ENCODE measurements at regions not wholly inside any gene's neighbourhood (a gene's known extent, or its start where the extent isn't known, plus 50 kb on each side); places are given as distances from the start of the nearest gene placed in this dataset.

GRCh38 chr2:129711816-129712675, 267.4 kb upstream of the RAB6C start:
- DNase-seq, result no peak

DNA sequence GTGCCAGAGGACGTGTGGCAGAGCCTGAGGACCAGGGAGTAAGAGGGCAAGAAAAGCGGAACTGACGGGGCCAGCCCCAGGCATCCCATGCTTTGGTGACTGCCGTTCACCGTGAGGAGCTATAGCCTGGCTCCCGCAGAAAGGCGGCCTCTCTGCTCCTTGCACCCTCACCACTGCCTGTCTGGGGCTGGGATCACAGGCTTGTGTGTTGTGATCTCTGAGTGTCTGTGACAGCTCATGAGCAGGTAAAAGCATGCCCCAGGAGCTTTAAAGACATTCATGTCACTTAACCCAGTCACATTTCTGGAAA, 266.8 kb upstream of the RAB6C start:
- DNase-seq, result no peak

GRCh38 chr2:129713337-129713736, 266.1 kb upstream of the RAB6C start:
- no peak for DNase-seq

DNA sequence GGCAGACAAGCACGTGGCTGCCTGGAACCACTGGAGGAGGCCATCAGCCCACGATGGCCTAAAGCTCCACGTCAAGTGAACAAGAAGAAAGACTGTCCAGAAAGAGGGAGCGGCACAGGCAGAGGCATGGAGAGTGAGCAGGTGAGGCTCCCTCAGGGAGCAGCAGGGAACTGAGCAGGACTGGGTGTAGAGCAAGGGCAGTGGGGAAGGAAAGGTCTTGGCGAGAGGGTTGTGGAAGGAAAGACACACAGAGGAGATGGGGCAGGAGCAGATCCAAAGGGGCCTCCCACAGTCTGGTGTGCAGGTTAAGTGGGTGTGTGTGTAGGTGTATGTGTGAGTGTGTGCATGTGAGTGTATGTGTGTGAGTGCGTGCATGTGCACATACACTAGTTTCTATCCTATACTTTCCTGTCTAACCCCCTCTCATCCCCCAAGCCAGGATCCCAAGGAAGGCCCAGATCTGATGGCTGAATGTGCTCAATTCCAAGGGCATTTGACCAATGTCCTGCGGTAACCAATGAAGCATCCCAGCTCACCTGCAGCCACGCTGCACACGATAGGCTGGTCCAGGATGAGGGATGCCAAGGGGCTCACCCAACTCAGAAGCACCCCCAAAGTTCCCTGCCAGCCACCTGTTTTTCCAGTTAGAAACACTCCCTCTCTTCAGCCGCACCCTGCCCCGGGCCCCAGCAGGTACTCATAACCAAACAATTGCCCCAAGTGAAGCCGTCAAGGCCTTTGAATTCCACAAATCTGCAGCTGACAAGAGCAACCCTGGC, 262.5 kb upstream of the RAB6C start:
- DNase-seq, result no peak

- DNase-seq, result no peak
Observed at GRCh38 chr2:129717560-129718130, 261.8 kb upstream of the RAB6C start.

GRCh38 chr2:129719335-129719734, 260.1 kb upstream of the RAB6C start:
- no peak for DNase-seq

GRCh38 chr2:129720360-129720759, 259.1 kb upstream of the RAB6C start:
- DNase-seq, result no peak

- DNase-seq, result no peak
Observed at GRCh38 chr2:129720761-129721160, 258.7 kb upstream of the RAB6C start.

DNA sequence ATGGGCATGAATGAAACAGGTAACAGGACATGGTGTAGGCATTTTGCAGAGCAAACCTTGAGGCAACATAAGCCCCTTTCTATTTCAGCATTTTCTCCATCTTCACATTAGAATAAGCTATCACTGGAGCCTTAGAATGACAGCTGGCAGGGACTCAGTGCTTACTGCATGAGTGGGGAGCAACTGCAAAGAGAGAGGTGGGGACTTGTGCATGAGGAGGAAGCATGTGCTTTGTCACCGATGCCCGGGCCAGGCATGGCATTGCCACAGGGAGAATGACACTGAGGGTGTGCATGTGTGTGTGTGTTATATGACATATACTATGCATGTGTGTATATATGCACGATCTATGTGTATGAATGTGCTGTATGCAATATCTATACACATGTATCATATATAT, 258.2 kb upstream of the RAB6C start:
- DNase-seq, result no peak

- DNase-seq, result no peak
Observed at GRCh38 chr2:129721846-129722245, 257.6 kb upstream of the RAB6C start.

DNA sequence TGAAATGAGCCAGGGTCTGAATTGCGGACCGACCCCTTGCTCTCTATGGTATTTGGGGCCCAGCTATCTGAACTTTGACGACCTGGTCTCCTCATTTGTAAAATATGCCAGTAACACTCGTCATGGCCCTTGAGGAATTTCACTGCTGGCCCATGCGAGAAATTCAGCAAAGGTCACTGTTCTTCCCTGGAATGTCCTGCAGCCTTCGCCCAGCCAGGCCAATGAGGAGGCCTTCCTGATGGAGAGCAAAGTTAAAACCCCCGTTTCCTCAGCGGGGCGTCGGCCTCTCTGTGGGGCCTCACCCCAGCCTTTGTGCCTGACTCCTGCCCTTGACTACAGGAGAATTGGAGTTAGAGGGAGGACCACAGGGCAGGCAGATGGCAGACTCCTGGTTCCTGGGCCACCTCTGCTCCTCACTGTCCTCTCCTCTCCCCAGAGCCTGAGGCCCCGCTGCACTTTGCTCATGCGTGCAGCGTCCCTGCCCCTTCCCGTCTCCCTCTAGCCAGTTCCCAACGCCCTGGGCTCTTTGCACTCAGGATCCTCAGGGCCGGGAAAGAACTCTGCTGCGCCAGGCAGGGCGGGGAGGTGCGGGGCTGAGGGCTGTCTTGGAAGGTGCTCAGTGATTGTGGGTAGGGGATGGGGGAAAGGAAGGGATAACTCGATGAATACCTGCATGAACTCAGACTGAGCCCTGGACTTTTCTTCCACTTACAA, 257.0 kb upstream of the RAB6C start:
- DNase-seq, result no peak

DNA sequence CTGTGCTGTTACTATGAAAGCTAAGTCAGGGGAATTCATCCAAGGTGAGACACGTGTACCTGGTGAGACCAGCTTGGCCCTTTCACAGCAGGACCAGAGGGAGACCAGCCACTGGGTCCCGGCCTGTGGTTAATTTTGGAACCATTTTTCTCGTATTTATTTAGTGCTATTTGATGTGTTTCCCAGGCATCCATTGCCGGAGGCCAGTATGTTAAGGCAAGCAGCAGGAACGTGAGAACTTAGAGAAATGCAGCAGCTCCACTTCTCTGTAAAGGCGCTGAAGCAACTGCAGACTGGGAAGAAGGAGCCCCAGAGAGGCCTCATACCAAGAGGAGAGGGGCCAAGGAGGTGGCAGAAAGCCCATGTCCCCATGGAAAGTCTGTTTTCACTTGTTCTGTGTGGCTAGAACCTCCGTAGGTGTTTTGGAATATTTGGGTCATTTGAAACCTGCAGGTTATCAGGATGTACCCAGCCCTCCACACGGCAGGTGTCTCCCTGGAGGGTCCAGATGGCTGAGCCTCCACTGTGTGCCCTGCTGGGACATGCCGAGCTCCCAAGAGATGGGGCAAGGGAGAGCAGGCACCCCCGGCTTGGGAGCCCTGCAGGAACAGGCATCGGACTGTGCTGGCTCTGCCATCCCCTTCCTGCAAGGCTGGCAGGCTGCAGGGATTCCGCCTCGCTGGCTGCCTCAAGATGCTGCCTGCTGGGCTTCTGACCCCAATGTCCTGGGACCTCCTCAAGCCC, 256.0 kb upstream of the RAB6C start:
- no peak for DNase-seq

GRCh38 chr2:129724021-129724757, 255.3 kb upstream of the RAB6C start:
- DNase-seq, result no peak

DNA sequence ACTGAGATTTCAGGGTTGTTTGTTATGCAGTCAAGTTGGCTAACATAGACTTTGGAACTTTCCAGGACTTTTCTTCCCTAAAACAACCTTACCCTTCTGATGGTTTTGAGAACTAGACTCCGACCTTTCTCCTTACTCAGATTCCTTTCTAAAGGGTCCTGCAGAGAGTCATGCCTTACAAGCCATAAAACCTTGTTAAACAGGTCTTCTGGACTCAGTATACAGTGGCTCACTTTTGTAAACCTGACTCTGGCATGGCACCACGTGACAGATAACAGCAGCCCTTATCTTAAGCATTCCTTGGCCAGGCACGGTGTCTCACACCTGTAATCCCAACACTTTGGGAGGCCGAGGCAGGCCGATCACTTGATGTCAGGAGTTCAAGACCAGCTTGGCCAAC, 253.2 kb upstream of the RAB6C start:
- DNase-seq, result no peak

- no peak for DNase-seq
Observed at GRCh38 chr2:129727286-129727685, 252.2 kb upstream of the RAB6C start.

DNA sequence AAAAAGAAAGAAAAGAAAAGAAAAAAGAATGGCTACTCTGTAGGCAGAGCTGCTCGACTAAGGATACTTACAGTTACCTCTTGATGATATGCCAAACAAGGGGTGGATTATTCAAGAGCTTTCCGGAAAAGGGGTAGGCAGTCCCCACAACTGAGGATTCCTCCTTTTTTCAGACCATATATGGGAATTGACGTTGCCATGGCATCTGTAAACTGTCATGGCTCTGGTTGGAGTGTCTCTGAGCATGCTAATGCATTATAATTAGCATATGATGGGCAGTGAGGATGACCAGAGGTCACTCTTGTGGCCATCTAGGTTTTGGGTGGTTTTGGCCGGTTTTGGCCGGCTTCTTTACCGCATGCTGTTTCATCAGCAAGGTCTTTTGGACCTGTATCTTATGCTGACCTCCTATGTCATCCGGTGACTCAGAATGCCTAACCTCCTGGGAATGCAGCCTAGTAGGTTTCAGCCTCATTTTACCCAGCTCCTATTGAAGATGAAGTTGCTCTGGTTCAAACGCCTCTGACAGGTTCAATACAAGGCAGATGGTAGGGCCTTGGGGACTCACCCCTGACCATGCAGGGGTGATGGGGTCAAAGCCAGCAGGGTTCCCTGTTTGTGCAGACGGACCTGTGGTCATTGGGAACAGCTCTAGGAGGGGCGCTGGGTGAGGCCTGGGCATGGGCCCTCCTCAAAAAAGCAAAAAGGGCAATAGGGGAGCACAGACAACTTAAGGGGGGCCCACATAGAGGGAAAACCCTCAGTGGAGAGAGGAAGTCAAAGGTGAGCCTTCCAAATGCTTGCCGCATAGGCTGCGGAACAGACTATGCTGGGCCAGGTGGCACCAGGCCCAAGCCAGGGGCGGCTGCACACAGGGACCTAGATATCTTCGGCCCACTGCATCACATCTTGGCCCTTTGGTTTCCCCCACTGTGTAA, 251.2 kb upstream of the RAB6C start:
- no peak for DNase-seq

- no peak for DNase-seq
Observed at GRCh38 chr2:129729011-129729410, 250.5 kb upstream of the RAB6C start.

GRCh38 chr2:129729646-129730045, 249.8 kb upstream of the RAB6C start:
- no peak for DNase-seq

- no peak for DNase-seq
Observed at GRCh38 chr2:129730979-129731378, 248.5 kb upstream of the RAB6C start.

DNA sequence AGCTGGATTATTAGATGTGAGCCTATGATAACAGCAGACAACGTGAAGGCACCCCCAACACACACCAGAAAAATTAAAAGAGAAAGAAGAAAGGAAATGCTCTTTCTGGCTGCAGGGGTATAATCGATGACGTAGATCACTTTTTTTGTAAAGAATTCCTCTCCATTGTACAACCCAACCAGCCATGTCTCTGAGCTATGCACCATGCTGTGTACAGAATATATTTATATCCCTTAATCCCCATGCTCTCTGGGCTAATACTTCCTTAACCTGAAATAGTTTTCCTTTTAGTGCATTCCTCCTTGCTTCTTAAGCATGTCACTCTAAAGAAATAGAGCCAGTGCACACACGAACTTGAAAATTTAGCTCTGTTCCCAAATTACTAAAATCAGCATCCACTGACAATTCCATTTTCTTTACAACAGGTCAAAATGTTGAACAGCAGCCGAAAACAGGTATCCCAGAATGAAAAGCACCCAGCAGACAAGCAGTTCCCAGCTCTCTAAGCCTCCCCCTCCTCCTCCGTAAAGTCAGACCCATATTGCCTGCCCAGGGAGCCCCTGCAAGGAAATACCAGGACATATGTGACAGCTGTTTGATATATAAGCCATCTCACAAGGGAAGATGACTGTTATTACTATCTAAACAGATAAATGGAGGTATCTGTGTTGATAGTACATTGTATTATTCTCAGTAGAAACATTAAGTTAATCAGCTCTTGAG, 247.4 kb upstream of the RAB6C start:
- DNase-seq, result no peak

All from CD4-positive, alpha-beta T cell treated with Interleukin-4 for 1 hour (primary cell).